Activated T-helper 1 cell treated with Interleukin-2 at 50 U/mL for 16 hours (primary cell): ENCODE measurements at regions not wholly inside any gene's neighbourhood (a gene's known extent, or its start where the extent isn't known, plus 50 kb on each side); places are given as distances from the start of the nearest gene placed in this dataset.

ENCODE experiments used
- DNase-seq: peaks from one replicate; pipeline ENCODE4 v3.0.0-alpha.2; 2020; ENCODE audit warnings: low read depth

DNA sequence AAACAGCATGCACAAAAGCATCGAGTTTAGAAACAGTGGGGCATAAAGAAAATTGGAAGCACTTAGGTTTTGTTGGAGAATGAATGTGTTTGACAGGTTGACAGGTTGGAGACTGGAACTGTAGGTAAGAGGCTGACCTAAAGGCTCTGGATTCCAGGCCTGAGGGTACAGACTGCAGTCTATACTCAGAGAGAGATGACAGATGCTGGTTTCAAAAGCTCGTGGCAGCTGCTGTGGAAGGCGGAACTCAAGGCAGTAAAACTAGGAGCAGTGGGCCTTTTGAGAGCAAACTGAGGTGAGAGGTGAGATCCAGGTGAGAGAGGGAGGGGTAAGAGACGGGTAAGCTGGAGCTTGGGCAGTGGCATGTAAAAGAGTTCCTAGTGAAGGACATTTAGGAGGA is 415.2 kb downstream of the TRIML1 start:
- no peak for DNase-seq

DNA sequence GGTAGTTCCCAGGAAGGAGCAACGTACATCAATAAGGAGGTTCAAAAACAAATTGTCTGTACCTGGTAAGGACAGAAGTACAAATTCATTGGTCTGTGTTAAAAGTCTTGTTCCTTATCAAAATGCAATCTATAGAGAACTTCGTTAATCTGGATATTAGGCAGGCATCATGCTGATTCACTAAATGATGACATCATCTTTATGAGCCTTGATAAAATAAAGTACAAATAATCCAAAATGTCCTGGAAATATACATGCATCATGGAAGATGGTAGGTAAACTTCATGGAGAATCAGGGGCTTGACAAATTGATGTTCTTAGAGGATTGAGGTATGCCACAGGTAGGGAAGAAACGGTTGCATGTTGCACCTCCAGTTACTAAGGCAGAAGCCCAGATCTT is 433.9 kb downstream of the TRIML1 start:
- no peak for DNase-seq

DNA sequence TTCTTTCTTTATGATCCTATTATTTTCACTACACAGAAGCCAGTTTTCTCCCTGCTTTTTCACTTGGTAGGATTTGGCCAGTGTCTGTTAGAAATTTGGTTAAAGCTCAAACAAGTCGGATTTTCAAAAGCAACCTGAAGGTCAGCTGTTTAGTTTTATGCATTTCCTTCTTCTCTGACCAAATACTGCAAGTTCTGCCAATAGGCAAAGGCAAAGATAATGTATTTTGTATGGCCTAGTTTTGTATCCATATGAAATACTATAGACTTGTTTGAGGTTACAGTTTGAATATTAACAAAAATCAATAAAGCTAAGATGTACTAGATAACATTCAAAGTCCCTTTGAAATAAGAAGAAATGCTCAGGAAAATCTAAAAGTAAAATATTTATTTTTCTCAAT is 439.4 kb downstream of the TRIML1 start:
- DNase-seq, result no peak

DNA sequence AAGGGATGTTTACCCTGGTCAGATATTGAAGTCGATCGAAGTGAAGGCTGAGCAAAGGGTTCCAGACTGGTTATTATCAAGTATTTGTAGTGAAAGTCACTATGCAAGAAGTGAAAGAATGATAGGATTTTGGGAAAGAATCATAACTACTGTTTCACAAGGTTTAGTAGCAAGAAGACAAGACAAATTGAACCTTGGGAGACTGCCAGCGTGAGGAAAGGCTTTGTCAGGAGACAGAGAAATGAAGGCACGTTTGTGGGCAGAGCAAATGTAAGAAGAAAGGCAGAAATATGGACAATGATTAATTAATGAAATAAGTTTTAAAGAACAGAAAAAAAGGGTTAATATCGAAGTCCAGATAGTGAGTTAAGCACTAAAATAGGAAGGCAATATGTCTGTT is 456.8 kb downstream of the TRIML1 start:
- no peak for DNase-seq

DNA sequence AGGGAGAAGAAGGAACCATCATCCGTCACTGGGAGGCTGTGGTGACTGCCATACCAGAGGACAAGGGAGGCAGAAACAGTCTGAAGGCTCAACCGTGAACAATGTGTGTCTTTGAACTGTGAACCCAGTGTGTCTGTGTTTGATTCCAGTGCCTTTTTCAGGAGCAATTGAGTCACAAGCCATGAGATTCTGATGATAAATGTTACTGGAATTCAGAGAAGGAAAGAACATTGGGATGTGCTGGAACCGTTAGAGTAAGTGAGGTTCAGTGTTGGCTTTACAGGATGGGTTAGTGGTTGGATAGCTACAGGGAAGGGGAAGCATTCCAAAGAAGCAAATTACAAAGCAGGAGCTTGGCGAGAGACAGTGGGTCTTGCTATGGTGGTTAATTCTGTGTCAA is 464.4 kb downstream of the TRIML1 start:
- DNase-seq, result no peak

DNA sequence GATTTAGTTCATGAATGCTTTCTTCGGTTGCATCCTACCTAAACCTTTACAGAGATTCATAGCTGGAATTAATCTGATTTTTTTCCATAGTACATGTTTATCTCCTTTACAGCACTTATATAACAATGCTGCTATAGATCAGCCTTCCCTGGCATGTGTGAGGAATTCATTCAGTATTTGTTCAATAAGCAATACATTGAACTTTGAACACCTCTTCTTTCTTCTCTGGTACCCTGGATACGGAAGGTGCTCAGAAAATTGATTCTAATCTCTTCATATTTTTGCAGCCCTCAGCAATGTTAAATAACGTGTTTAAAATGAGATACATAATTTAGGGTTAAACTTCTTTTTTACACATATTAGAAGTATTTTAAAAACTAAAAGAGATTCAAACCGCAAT is 467.4 kb downstream of the TRIML1 start:
- DNase-seq, result no peak

DNA sequence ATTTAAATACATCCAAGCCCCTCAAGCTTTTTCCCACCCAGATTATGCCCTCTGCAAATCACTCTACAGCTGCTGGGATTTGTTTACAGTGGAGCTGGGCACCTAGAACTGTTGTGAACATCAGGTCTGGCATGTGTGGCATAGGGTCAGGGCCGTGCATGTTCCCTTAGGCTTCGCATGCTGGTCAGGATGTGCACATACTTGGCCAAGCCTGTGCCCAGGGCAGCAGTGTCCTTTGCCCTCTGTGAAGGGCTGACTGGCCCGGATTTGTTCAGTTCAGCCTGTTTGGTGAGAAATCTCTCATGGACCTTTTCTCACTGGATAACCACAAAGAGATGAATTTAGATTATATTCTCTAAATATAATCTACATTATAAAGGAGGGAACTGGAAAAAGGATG is 471.9 kb downstream of the TRIML1 start:
- DNase-seq, result no peak

DNA sequence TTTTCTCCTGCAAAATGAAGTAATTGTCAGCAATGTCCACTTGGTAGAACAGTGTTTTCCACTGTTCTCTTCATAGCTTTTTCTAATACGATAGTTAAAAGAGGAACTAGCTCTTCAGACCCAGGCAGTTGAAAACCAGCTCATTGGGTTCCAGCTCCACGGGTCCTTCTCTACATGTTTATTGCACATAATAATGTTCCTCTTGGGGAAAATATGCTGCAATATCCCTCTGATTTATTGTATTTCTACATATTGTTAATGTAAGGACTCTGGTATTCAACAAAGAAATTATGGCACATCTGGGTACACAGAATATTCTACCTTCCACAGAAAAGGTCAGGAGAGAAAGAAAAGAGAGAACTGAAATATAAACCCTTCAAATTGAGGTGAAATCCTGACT is 473.4 kb downstream of the TRIML1 start:
- no peak for DNase-seq

DNA sequence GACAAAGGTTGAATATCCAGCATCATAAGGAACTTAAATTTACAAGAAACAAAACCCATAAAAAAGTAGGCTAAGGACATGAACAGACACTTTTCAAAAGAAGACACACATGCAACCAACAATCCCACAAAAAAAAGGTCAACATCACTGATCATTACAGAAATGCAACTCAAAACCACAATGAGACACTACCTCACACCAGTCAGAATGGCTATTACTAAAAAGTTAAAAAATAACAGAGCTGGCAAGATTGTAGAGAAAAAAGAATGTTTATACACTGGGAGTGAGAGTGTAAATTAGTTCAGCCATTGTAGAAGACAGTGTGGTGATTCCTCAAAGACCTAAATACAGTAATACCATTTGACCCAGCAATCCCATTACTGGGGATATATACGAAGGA is 474.7 kb downstream of the TRIML1 start:
- no peak for DNase-seq

DNA sequence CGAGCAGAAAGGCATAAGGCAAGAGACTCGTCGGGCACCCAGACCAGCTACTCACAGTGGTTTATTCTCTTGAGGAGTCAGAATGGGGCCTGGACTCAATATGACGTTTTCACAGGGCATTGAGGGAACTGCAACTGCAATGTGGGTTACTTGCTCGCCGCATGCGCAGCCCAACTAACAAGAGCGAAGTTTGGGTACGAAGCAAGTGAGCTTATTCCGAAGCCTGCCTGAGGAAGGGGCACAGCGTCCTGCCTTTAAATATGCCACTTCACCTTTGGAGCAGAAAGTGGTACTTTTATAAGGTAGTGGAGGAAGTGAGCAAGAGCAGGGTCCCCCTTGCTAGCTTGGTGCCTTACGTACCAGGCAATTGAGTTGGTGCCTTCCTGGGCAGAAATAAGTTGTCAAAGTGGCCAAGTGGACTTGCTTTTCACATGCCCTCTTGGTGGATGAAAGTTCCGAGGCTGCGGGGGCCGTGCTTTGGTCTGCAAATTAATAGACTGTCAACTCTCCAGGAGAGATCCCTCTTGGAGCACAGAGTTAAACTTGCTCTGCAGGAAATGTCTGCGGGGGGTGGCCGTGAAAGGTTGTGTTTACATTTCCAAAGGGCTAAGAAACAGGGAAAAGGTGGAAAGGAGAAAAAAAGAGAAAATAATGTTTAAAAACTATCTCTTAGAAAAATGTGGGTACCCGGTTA is 480.4 kb downstream of the TRIML1 start:
- DNase-seq, result no peak

DNA sequence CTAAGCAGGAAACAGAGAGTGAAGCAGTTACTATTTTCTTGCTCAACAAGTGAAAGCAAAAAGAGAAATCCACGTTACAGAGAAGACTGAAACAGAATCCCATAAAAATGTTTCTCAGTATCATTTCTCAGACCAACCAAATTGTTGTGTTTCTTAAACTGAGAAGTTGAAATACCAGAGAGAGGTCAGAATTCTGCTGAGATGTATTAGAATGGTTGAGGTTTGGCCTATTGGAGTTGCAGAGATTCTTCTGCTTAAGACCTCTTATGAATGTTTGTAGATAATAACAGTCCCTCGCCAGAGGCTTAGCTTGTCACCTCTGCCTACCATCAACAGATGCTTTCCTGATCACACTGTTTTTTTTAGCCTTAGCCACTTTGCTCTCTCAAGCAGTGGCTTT is 481.4 kb downstream of the TRIML1 start:
- DNase-seq, result no peak

DNA sequence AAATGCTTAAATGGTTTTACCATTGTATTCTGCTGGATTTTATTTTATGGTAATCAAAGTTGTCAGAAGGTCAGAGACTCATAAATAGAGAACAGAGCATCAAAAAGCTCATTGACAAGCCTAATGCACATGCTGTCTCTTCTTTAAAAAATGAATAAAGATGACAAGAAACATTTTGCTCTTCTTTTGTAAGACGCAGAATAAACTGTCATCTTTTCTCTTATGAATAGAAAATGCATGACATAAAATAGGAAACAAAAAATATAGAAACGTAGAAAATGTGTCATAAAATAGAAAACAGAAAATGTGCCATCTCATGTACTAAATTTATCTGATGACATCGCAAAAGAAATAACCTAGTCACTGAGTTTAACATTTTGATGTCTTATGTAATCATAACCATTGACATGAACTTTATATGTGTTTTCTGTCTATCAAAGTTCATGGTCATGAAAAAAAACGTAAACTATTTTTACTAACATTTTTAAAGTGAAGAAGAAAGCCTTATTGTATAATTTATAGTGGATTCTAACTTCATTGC is 484.1 kb downstream of the TRIML1 start:
- no peak for DNase-seq

DNA sequence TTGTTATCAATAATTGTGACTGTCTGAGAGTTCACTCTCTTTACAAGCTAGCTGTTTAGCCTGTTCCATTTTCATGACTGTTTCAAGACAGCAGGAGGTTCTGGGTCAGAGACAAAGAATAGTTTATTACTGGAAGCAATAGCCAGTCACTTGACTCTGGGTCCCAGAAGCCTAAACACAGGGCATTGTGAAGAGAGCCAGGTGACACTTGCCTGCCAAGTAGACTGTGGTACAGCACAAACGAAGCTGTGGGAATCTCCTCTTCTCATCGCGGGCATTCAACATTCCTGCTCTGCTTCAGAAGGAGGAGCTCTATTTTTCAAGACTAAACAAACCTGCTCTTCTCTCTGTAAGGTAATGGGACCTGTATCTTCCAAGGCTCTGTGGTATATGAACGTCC is 485.1 kb downstream of the TRIML1 start:
- no peak for DNase-seq

DNA sequence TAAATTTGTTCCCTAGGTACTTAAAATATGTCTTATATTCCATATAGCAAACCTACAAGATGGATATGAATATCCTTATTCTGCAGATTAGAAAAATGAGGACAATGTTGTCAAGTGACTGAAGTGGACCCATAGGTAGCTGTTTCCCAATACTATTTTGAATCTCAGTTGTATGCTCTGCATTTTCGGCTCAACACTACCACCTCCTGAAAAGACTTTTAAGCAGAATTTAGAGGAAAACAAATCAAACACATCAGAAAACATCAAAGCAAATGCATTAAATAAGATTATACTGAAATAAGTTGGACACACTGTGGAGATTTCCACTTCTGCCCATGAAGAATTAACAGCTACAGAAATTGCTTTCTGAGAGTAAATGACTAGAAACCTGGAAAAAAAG is 488.7 kb downstream of the TRIML1 start:
- no peak for DNase-seq

DNA sequence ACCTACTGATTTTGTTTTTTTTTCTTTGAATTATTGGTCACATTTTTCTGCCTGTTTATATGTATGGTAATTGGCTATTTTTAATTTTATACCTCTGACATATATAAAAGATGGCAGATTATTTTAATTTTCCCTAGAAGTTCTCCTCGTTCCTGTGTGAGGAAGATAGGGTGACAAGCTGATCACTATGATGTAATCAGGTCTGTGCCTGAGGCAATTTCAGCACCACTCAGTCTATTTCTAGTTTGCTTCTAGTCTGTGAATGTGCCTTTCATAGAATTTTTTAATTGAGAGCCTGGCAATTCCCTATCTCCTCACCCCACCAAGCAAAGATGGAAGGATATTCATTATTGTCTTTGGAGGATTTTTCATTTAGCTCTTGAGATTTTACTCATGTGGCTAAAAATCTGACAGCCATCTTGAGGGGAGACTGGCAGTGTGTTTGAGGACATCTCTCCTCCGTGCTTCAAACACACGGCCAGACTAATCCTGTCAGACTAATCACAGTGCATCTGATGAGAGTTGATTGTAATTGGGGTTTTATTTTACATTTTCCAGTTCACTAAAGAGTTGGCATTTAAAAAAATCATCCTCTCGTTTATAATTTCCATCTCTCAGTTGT is 500.3 kb downstream of the TRIML1 start:
- DNase-seq, result no peak

DNA sequence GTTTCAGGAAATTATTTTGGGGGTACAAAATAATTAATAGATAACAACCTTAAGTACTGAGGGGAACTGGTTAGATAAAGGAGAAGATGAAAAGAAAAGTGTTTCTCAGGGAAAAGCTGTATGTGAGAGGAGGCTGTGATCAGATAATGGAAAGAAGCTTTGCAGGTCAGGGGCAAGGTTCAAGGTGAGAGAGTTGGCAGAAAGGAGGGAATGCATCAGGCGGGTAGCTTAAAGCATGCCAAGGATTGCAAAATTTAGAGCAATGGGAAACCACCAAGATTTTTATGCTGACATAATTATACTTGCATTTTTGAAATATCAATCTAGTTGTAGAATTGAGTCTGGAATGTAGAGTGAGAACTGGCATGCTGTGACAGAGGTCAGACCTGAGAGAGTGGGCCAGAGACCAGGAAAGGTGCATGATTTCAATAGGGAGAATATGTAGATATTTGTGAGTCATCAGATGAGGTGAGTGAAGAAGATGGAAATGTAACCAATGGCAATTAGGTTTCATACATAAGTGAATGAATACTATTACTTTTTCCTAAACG is 508.7 kb downstream of the TRIML1 start:
- no peak for DNase-seq

DNA sequence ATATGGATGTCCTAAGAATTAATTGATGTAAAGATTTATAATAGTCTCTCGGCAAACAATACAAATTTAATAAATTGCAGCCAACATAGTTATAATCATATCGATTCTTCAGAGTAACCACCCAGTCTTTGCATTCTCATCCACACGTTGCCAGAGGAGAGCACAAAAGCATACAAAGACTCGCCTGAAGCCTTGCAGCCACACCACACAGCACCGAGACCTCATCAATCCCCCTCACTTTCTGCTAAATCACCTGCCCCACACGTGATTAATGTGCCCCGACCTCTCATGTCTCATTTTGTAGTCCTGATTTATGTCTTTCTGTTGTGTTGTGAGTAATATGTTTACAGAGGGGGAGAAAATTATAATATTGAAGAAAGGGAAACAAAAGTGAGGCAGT is 510.4 kb downstream of the TRIML1 start:
- no peak for DNase-seq

DNA sequence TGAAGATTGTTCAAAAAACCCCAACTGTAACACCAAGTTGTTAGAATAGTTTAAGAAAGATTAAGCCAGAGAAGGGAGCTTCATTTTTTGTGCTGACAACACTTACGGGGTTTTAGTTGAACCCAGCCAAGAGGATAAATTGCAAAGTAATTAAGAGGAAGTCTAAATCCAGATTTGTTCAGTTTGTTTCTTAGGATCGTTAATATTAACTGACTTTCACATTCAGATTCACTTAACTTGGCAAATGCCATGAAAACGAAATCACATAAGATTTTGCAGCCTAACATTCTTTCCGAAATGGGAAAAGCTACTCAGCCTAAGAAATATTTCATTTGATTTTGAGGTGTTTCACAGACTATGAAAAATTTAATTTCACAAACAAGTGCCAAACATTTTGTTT is 511.3 kb downstream of the TRIML1 start:
- DNase-seq, result no peak

DNA sequence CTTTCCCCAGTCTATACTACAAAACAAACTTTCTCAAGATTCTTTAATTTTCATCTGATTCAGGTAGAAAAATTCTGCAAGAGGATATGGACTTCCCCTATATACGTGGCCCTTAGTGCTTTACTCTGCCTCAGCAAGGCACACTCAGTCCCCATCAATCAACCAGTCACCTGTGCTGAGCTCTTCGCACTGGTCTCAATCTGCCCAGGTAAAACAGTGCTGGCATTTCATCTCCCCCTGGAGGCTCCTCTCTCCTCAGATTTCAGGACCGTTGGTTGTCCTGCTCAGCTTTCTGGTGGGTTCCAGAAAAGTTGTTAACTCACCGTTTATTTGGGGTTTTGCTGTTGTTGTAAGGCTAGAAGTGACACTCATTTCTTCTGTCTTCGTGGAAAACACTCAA is 518.1 kb downstream of the TRIML1 start:
- DNase-seq, result no peak

DNA sequence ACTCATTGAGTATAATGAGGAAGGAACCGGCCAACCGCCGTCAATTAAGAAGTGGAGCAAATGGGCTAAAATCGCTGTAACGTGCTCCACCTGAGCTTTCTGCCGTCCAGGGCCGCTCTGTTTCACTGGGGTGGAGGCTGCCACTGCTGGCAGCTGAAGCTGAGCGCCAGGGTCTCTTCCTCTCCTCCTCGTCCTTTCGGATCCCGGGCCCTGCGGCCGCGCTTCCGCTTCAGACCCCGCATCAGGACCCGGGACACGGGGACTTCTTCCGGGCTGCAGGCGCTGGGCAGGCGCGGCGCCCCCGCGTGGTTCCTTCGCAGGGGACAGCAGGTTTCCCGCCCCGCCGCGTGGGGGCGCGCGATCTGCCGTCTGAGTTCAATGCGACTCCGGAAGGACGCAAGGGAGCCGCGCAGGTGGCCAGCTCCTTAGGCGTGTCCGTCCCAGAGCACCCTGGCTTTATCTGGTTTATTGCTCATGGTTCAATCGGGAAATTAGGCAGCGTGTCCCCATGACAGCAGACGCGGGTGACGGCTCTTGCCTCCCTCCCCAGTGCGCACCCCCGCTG is 519.8 kb downstream of the TRIML1 start:
- DNase-seq, result no peak

DNA sequence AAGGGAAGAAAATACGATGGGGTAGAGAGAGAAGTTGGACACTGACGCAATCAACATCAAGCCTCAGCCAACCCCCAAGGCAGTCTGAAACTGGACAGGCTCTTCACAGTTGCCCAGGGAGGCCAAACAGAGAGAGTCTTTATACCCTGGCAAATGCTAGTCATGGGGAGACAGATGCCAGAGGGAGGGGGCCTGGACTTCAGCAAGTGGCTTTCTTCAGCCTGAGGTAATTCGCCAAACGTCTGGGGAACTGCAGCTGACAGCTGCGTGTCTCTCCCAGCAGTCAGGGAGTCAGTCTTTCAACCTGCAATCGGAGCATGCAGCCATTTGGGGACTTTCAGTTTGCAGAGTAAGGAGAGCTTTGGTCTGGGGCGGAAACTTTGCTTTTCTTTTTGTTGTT is 521.6 kb downstream of the TRIML1 start:
- DNase-seq, result no peak

DNA sequence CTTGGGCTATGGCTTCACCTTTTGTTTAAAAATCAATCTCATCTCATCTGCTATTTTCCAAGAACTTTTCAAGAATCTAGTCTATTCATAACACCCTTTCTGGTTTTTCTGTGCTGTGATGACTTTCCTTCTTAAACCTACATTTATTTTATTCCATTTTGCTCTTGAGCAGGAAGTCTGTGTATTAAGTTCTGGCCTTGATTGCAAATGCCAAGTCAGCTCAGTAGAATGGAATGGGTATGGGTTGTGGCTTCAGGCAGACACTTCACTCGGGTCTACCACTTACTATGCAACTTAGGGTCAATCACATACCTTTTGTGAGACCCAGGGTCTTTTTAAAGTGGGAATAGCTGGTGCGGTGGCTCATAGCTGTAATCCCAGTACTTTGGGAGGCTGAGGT is 522.3 kb downstream of the TRIML1 start:
- DNase-seq, result no peak

DNA sequence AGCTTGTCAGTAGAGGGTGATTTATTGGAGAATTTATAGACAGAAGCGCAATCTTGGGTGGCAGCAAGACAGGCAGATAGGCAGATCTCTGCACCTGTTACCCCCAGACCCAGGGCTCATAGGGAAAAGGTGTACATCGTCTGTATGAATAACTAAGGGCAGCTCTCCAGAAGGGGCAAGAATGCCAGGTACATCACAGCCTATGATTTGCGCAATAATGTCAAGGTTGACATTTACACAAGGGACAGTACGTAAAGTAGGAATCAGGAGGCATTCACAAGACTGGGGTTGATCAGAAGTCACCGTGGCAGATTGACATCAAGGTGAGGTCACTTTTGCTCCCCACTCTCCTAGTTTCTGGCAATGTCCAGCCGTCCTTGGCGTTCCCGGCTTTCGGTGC is 524.1 kb downstream of the TRIML1 start:
- no peak for DNase-seq
